GM12875 (cell line): ENCODE measurements at regions not wholly inside any gene's neighbourhood (a gene's known extent, or its start where the extent isn't known, plus 50 kb on each side); places are given as distances from the start of the nearest gene placed in this dataset.

ENCODE experiments used
- H3K4me3 ChIP-seq: one replicate; pipeline ENCODE4 v1.5.1; 2011; ENCODE audit warnings: low read depth, low read length, control low read depth
- TF ChIP-seq, protein P1 (sequence below): IDR thresholded peaks from 2 replicates; pipeline ENCODE4 v1.5.1; 2011; ENCODE audit warnings: low read depth, mild to moderate bottlenecking, control low read depth, inconsistent platforms, low read length, moderate library complexity, borderline replicate concordance; ENCODE audit not compliant: insufficient read depth

DNA sequence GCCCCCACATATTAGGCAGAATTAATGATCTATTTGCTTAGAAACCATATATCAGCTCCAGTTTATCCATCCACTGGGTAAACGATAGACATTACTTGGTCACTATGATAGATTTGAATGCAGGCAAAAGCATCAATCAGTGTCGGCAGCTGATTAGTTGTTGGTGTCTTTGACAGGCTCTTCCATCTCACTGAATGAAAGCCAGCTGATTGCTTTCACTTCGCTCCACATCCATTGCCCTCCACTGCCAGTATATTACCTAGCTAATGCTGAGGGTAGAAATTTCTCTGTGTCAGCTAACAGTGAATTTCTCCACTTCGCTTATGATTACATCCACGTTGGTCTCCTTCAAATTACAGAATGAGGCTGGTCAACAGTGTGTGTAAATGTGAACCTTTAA lies 821.3 kb upstream of the TYRP1 start:
- TF ChIP-seq, protein P1, sequence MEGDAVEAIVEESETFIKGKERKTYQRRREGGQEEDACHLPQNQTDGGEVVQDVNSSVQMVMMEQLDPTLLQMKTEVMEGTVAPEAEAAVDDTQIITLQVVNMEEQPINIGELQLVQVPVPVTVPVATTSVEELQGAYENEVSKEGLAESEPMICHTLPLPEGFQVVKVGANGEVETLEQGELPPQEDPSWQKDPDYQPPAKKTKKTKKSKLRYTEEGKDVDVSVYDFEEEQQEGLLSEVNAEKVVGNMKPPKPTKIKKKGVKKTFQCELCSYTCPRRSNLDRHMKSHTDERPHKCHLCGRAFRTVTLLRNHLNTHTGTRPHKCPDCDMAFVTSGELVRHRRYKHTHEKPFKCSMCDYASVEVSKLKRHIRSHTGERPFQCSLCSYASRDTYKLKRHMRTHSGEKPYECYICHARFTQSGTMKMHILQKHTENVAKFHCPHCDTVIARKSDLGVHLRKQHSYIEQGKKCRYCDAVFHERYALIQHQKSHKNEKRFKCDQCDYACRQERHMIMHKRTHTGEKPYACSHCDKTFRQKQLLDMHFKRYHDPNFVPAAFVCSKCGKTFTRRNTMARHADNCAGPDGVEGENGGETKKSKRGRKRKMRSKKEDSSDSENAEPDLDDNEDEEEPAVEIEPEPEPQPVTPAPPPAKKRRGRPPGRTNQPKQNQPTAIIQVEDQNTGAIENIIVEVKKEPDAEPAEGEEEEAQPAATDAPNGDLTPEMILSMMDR = no peak
- H3K4me3 ChIP-seq = no peak overlapping the region

DNA sequence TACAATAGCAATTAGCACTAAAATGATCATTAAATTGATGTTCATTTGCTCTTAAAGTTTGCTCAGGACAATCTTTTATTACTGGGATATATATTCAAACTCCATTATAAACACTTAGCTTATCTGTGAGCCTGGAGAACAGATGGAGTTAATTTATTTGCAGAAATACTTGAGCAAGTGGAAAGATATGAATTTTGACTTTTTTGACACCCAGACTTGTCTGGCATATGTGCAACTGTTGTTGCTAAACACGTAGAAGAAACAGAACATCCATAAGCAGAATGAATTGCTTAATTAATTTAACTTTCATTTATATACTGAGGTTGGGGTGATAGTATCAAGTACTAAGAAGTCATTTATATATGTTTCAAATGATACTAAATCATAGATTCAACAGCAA lies 820.7 kb upstream of the TYRP1 start:
- no peak overlapping the region for H3K4me3 ChIP-seq
- TF ChIP-seq, protein P1 = no peak

GRCh38 chr9:11874414-11874813 lies 818.8 kb upstream of the TYRP1 start:
- H3K4me3 ChIP-seq = no peak overlapping the region
- TF ChIP-seq, protein P1 = no peak

- H3K4me3 ChIP-seq = no peak overlapping the region
- TF ChIP-seq, protein P1 = no peak
Measured at GRCh38 chr9:11892401-11892800, 800.8 kb upstream of the TYRP1 start.

- H3K4me3 ChIP-seq = no peak overlapping the region
- TF ChIP-seq, protein P1 = no peak
Measured at GRCh38 chr9:11893331-11893730, 799.9 kb upstream of the TYRP1 start.

DNA sequence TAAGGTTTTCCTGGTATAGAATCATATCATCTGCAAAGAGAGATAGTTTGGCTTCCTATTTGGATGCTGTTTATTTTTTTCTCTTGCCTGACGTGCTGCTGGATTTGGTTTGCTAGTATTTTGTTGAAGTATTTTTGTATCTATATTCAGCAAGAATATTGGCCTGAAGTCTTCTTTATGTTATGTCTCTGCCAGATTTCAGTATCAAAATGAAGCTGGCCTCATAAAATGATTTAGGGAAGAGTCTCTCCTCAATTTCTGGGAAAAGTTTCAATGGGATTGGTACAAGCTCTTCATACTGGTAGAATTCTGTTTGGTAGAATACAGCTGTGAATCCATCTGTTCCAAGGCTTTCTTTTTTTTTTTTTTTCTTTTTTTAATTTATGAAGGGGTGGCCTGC lies 799.0 kb upstream of the TYRP1 start:
- TF ChIP-seq, protein P1 = no peak

DNA sequence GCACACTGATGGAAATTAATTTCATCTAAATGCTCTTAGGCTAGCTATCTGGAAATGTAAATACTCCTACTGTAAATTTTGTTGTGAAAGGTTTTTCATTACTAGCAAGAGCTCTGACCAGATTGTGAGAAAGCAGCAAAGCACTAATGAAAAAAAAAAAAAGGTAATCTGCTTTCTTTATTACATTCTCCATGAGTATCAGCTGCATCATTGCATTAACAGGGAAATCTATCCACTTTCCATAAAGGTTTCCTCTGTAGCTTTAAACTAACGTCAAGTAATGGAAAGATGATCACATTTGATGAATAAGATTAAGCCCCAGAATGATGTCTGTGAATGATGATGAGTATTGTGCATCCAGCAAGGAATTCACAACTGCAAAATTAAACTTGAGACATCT lies 790.6 kb upstream of the TYRP1 start:
- TF ChIP-seq, protein P1 = no peak
- H3K4me3 ChIP-seq = no peak overlapping the region

More for the DNA sequence above, 799.0 kb upstream of the TYRP1 start:
- H3K4me3 ChIP-seq = no peak overlapping the region
